COLO668 (cell line): ENCODE measurements at regions not wholly inside any gene's neighbourhood (a gene's known extent, or its start where the extent isn't known, plus 50 kb on each side); places are given as distances from the start of the nearest gene placed in this dataset.

Experiments
- DNase-seq: peaks from one replicate; lab custom pipeline; 2025; ENCODE audit not compliant: unreplicated experiment; lab: John Stamatoyannopoulos, UW

DNA sequence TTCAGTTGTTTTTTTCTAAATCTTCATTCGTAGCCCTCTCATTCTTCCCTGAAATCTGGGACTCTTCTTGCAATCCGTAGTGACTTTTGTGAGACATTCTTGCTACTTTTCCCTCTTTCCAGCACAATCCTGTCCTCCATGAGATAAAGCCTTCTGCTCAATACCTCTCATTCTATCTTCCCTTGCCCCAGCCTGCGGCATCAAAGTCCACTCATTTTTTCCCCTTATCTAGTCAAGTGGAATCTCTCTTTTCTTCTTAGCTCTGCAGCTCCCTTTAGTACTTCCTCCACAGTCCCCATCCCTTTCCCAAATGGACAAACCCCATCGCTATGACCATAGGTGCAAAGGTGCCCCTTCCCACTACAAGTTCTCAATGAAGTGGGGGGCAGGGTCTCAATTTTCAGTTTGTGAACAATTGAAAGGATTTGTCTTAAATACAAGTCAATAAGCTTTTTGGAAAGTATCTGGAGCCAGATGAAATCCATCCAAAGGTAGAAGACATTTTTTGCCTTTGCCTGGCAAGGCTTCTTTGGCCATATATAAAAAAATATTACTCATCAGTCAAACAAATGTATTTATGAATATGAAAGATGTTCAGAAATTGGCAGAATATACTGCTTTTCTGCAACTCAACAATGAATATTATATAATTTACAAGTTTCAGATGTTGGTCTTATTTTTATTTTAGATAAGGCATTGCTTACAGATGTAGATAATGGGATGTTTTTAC lies 179.4 kb downstream of the SNAPC1 start:
- DNase-seq, result no peak

DNA sequence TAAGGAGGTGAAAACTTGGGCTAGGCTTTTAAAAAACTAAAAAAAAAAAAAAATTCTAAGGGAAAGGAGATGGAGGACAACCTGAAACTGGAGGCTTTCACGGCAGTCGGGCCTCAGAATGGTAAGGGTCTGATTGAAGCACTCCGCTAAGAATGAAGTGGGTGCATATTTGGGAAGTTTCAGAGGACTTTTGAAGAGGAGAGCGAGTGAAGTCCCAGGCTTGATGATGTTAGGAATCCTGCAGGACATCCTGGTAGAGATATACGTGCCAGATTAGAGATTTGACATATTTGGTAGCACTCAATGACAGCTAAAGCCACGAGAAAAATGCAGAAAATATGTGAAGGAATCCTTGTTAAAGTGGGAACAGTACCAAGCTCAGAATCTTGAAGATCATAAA lies 186.2 kb downstream of the SNAPC1 start:
- no peak for DNase-seq

DNA sequence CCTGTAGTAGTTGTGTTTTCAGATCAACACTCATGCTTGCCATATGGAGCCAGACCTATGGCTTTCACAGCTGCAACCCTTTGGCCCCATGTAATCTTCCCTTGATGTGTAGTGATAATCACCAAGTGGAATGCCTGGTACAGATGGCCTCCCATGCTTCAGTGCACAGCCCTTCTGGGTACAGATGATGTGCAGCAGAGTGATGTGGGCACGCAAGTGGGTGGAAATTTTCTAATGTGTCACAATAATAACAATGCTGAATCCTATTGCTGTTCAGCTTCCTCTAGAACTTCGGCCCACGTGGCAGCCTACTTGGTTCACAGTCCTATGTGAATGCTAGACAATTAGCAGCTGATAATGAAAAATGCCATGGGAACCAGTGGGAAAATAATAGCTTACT lies 188.1 kb downstream of the SNAPC1 start:
- no peak for DNase-seq

GRCh38 chr14:61953602-61954001 lies 191.4 kb downstream of the SNAPC1 start:
- no peak for DNase-seq

DNA sequence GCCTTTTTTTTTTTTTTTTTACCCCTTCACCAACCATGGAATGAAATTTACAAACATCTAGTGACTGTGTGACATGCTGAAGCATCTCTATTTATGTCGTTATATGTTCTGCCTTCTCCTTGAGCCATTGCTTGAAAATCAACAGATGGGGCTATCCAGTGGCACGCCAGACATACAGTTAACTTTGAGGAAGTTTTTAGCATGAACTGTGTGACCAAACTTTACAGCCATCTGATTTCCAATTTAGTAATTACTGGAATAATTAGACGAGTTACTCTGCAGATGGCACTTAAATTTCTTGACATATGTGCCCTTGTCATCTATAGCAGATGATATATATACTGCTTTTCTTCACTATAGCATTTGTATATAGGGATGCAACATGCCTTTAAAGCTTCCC lies 192.1 kb downstream of the SNAPC1 start:
- no peak for DNase-seq

GRCh38 chr14:61956517-61956916 lies 194.3 kb downstream of the SNAPC1 start:
- DNase-seq, result no peak

DNA sequence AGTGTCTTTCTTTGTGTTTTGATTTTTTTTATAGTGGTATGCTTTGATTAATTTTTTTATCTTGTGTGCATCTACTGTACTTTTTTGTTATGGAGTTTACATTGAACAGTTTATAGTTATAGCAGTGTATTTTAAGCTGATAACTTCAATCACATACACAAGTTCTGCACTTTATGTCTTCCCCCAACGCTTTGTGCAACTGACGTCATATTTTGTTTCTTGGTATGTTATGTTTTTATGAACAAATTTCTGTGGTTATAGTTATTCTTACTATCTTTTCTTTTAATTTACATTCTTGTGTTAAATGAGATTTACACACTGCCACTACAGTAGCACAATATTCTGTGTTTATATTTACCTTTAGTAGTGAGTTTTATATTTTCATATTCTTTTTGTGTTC lies 197.1 kb downstream of the SNAPC1 start:
- no peak for DNase-seq

DNA sequence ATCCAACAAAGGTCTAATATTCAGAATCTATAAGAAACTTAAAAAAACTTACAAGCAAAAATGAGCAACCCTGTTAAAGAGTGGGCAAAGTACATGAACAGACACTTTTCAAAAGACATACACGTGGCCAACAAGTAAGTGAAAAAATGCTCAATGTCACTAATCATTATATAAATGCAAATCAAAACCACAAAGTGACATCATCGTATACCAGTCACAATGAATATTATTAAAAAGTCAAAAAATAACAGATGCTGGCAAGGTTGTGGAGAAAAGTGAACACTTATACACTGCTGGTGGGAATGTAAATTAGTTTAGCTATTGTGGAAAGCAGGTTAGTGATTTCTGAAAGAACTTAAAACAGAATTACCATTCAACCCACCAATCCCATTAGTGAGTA lies 199.1 kb downstream of the SNAPC1 start:
- no peak for DNase-seq

GRCh38 chr14:61963926-61964325 lies 201.7 kb downstream of the SNAPC1 start:
- DNase-seq, result no peak

DNA sequence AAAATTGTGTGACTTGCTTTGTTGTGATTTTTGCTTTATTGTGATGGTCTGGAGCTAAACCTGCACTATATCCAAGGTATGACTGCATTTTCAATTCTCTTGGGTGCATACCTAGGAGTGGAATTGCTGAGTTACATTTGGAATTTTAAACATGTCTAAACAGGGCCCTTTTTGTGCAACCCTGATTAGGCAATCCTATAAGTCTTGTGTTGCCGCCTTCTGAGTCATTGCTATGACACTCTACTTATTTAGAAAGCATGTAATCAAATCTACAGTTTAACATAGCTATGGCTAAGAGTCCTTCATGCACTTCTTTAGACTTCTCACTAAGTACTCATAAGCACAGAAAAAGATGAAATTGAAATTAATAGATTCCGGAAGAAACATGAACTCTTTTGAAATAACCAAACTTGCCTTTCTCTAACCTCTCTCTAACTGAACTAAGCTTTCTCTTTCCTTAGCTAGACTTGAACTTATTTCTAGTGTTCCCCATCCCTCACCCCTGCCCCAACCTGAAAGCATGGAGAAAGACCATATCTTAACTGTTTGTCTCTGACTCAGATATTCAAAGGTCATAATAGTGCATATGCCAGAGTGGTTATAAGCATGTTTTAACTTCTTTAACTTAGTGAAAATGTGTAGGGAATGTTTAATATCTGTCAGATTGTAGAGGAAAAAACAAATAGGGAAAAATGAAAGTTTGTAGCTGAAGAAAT lies 203.0 kb downstream of the SNAPC1 start:
- DNase-seq, result no peak

GRCh38 chr14:61968207-61968606 lies 206.0 kb downstream of the SNAPC1 start:
- no peak for DNase-seq

DNA sequence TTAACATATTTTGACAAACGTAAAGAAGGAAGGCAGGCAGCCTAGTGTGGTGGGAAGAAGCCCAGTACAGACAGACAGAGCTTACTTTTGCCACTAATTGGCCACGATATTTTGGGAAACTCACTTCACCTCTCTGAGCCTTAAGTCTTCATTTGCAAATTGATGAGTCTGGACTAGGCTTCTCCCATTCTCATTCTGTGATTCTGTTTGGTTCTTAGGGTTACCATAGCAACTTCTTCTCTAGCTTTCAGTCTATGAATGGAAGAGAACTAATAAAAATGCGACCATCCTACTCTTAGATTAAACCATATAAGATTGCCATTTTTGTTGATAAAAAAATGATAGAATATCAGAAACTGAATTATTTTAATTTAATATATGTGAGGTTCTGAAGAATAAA lies 210.5 kb downstream of the SNAPC1 start:
- DNase-seq, result no peak

- DNase-seq, result no peak
Observed at GRCh38 chr14:61973981-61974380, 211.8 kb downstream of the SNAPC1 start.

GRCh38 chr14:61977217-61977616 lies 215.0 kb downstream of the SNAPC1 start:
- DNase-seq, result no peak

DNA sequence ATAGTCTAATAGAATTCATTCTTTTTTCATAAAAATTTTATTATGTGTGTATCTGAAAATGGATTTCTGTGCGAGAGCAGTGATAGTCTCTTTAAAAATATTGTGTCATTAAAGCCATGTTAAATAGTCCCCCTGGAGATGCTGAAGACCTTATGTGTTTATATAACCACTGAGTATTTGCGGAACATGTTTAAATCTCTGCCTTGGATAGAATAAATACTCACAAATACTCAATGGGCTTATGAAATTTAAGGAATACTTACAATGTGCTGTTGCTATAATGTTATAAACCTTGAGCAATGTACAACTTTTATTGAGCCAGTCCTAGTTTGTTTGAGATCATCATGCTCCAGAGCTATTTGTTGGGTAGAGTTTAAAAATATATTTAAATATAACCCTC lies 226.0 kb downstream of the SNAPC1 start:
- DNase-seq, result no peak

DNA sequence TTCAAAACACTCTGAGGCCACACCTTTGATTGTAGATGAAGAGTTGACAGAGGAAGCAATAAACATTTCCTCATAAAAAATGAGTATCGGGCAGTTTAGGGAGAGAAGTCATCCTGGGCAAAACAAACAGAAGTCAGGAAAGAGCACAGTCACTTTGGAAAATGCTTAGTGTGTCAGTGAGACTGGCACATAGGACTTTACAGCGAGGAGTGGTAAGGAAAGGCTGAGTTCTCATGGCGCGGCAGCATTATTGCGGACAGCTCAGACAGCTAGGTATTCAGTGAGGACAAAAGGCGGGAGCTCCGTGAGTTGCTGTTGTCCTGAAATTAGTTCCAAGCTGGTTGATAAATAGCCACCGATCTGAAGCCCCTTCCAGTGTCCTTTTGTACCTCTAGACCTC lies 229.9 kb downstream of the SNAPC1 start:
- DNase-seq, result no peak

- no peak for DNase-seq
Observed at GRCh38 chr14:61992926-61993325, 230.7 kb downstream of the SNAPC1 start.

- no peak for DNase-seq
Observed at GRCh38 chr14:61994589-61994988, 232.4 kb downstream of the SNAPC1 start.

DNA sequence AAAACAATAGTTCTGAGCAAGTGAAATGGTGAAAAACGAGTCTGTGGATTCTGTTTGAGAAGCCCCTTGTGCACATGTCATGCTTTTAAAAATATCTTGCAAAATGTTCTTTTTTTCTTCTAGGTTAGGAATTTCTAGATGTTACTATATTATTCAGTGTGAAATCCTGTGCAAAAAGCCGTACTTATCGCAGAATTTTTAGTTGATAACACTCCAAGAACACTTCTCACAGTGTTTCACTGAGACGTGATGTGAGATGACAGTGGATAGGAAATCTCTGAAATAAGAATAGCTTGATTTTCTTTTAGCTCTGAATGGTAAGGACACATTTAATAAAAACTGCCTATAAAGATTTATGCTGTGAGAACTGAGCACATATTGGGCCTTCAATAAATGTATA lies 234.5 kb downstream of the SNAPC1 start:
- no peak for DNase-seq

DNA sequence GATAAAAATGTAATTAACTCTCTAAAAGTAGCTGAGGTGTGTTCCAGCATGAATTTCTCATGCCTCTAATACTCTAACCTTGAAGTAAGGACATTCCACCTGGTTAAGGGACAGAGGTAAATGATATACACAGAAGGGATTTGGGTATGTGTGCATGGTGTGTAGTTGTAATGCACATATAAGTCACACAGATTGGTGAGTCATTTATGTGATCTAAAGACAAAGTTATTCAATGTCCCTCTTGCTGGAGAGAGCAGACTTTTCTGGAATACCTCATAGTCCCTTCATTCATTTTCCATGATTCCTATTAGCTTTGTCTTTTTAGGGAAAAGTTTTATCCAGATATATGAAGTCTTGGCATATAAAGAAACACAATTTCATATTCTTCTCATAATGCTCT lies 234.9 kb downstream of the SNAPC1 start:
- DNase-seq, result no peak

DNA sequence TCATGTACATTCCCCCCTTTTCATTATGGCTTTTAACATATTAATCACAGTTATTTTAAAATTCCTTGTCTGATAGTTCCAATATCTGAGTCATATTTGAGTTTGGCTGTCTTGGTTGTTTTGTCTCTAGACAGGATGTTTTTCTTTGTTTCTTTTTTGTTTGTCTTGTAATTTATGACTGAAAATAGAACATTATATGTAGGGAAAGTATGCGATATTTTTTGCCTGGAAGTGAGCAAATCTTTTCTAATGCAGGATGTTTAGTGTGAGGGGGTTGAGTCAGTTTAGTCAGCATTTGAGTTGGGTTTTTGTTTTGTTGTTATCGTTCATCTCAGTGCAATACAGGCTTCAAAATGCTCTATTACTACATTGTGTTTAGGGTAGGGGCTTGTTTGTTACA lies 239.7 kb downstream of the SNAPC1 start:
- DNase-seq, result no peak

DNA sequence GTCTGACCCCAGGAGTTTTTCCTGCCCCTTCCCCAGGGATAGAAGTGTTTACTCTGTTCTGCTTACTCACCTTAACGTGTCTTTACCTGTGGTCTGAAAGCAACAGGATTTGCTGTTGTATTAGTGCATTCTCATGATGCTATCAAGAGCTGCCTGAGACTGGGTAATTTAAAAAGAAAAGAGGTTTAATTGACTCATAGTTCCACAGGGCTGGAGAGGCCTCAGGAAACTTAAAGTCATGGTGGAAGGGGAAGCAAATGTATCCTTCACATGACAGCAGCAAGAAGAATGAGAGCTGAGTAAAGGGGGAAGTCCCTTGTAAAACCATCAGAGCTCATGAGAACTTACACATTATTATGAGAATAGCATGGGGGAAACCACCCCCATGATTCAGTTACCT lies 240.4 kb downstream of the SNAPC1 start:
- no peak for DNase-seq

GRCh38 chr14:62003701-62004100 lies 241.5 kb downstream of the SNAPC1 start:
- DNase-seq, result no peak
